ENCODE measurements at regions not wholly inside any gene's neighbourhood (a gene's known extent, or its start where the extent isn't known, plus 50 kb on each side); places are given as distances from the start of the nearest gene placed in this dataset.

GRCh38 chr19:27774827-27775226 is 1438.1 kb downstream of the UQCRFS1 start:
- Histone ChIP-seq H3K9me3 (ENCODE audit: insufficient read depth, low read depth) (peaks cover 20% of the 10 kb centered on the region; the same call in 1 of the 2 replicates), H4K20me1 (ENCODE audit: insufficient read depth) (peaks cover 5% of the 10 kb centered on the region; the same call in 1 of the 2 replicates), H3K4me1 (replicated peaks; ENCODE audit: insufficient read depth) (no peaks in the 10 kb centered on the region), H3K4me3 (no peak overlapping the region), H3K4me2 (no peak overlapping the region), H3K36me3 (ENCODE audit: low read depth) (peaks cover 18% of the 10 kb centered on the region), H3K9me2 (ENCODE audit: insufficient read depth) (no peaks in the 10 kb centered on the region), H3F3A (ENCODE audit: insufficient read depth, low read depth) (no peaks in the 10 kb centered on the region), H2AFZ (no peak overlapping the region), H3K79me2 (ENCODE audit: low read depth) (no peaks in the 10 kb centered on the region), H3K27me3 (ENCODE audit: insufficient read depth, low read depth) (no peaks in the 10 kb centered on the region), H3K27ac (no peak overlapping the region)
- POLR2A ChIA-PET (ENCODE audit: unreplicated experiment): no interaction called here
- no peak for DNase-seq
- BruUV-seq (replicated peaks): no TSS peak
- intact Hi-C loops (cut with micrococcal nuclease; ENCODE audit: unreplicated experiment): no loop called here
- CTCF ChIA-PET: no interaction called here
- TF ChIP-seq CTCF (conservative IDR thresholded peaks at IDR 0.05) (peak; percentile 56), EZH2 (IDR thresholded peaks at IDR 0.05; ENCODE audit: low read depth) (no peak)

- Histone ChIP-seq H3K4me2 (no peak overlapping the region), H3K27ac (no peak overlapping the region), H3K4me3 (no peak overlapping the region), H3K9me3 (ENCODE audit: insufficient read depth, low read depth) (peaks cover 20% of the 10 kb centered on the region; the same call in 1 of the 2 replicates), H3K4me1 (replicated peaks; ENCODE audit: insufficient read depth) (no peaks in the 10 kb centered on the region), H4K20me1 (ENCODE audit: insufficient read depth) (peaks cover 5% of the 10 kb centered on the region; the same call in 1 of the 2 replicates), H3F3A (ENCODE audit: insufficient read depth, low read depth) (no peaks in the 10 kb centered on the region), H3K9me2 (ENCODE audit: insufficient read depth) (no peaks in the 10 kb centered on the region), H3K79me2 (ENCODE audit: low read depth) (no peaks in the 10 kb centered on the region), H3K27me3 (ENCODE audit: insufficient read depth, low read depth) (no peaks in the 10 kb centered on the region), H3K36me3 (ENCODE audit: low read depth) (peaks cover 18% of the 10 kb centered on the region), H2AFZ (no peak overlapping the region)
- ChIA-PET POLR2A (ENCODE audit: unreplicated experiment) (no interaction called here), CTCF (no interaction called here)
- TF ChIP-seq EZH2 (IDR thresholded peaks at IDR 0.05; ENCODE audit: low read depth) (no peak), CTCF (conservative IDR thresholded peaks at IDR 0.05) (peak; percentile 47; the same call in 1 of the 2 replicates)
- intact Hi-C loops (cut with micrococcal nuclease; ENCODE audit: unreplicated experiment): no loop called here
- DNase-seq: no peak
- BruUV-seq (replicated peaks): no TSS peak
These were observed 1438.6 kb downstream of the UQCRFS1 start for GRCh38 chr19:27774337-27774736.

- intact Hi-C loops (cut with micrococcal nuclease; ENCODE audit: unreplicated experiment): no loop called here
- TF ChIP-seq CTCF (conservative IDR thresholded peaks at IDR 0.05) (no peak), EZH2 (IDR thresholded peaks at IDR 0.05; ENCODE audit: low read depth) (no peak)
These were observed 1439.4 kb downstream of the UQCRFS1 start for GRCh38 chr19:27773318-27774094.

More at GRCh38 chr19:27773318-27774094, 1439.4 kb downstream of the UQCRFS1 start:
- peaks cover 5% of the 10 kb centered on the region; the same call in 1 of the 2 replicates for H4K20me1 ChIP-seq (ENCODE audit: insufficient read depth)
- H3K4me2 ChIP-seq: no peak overlapping the region
- ChIA-PET CTCF (no interaction called here), POLR2A (ENCODE audit: unreplicated experiment) (no interaction called here)
- H2AFZ ChIP-seq: no peak overlapping the region
- peaks cover 19% of the 10 kb centered on the region; the same call in 1 of the 2 replicates for H3K9me3 ChIP-seq (ENCODE audit: insufficient read depth, low read depth)
- peaks cover 18% of the 10 kb centered on the region for H3K36me3 ChIP-seq (ENCODE audit: low read depth)
- no peaks in the 10 kb centered on the region for H3K79me2 ChIP-seq (ENCODE audit: low read depth)
- BruUV-seq (replicated peaks): no TSS peak
- no peak overlapping the region for H3K27ac ChIP-seq
- H3K4me1 ChIP-seq (replicated peaks; ENCODE audit: insufficient read depth): no peaks in the 10 kb centered on the region
- DNase-seq: no peak
- H3F3A ChIP-seq (ENCODE audit: insufficient read depth, low read depth): no peaks in the 10 kb centered on the region
- H3K4me3 ChIP-seq: no peak overlapping the region
- H3K9me2 ChIP-seq (ENCODE audit: insufficient read depth): no peaks in the 10 kb centered on the region
- no peaks in the 10 kb centered on the region for H3K27me3 ChIP-seq (ENCODE audit: insufficient read depth, low read depth)

Data from PC-9 (cell line).